K562 (cell line): ENCODE measurements at regions not wholly inside any gene's neighbourhood (a gene's known extent, or its start where the extent isn't known, plus 50 kb on each side); places are given as distances from the start of the nearest gene placed in this dataset.

Source experiments
- ATF7 ChIP-seq: fragments of 450-650 bp; IDR thresholded peaks from 2 replicates; pipeline ENCODE4 v1.7.1; 2014; ENCODE audit warnings: mild to moderate bottlenecking, moderate library complexity
- BRD9 ChIP-seq: fragments of 450-650 bp; IDR thresholded peaks from 2 replicates; pipeline ENCODE4 v1.6.1; 2018; ENCODE audit warnings: low read depth; ENCODE audit not compliant: partially characterized antibody
- CBFA2T2 ChIP-seq: fragments of 450-650 bp; conservative IDR thresholded peaks from 2 replicates; pipeline ENCODE4 v1.6.1; 2017; ENCODE audit warnings: mild to moderate bottlenecking
- CBX2 ChIP-seq: fragments of 200-600 bp; sonication (generic); IDR thresholded peaks from one replicate; pipeline ENCODE4 v1.6.1; 2012; ENCODE audit warnings: mild to moderate bottlenecking, low read length, inconsistent platforms; ENCODE audit not compliant: insufficient read depth, poor library complexity, severe bottlenecking
- E2F5 ChIP-seq: sonication (generic); formaldehyde crosslinking; IDR thresholded peaks from 2 replicates; pipeline ENCODE4 v1.8.0; 2022; ENCODE audit warnings: mild to moderate bottlenecking, missing genetic modification reagents
- EP300 ChIP-seq: IDR thresholded peaks from 2 replicates; pipeline ENCODE4 v1.6.1; 2012; ENCODE audit warnings: low read length, improper control_type of control experiment
- GATAD2B ChIP-seq: fragments of 450-650 bp; IDR thresholded peaks from 2 replicates; pipeline ENCODE4 v1.6.1; 2017; ENCODE audit warnings: mild to moderate bottlenecking, borderline replicate concordance
- GMEB1 ChIP-seq: fragments of 250-450 bp; sonication (Bioruptor Pico); IDR thresholded peaks from 2 replicates; pipeline ENCODE4 v1.4.0; 2020; ENCODE audit warnings: mild to moderate bottlenecking
- MAZ ChIP-seq, 2 experiments: fragments of 450-650 bp in 1 of 2; sonication (generic) in 1 of 2; formaldehyde crosslinking; IDR thresholded peaks in 1 of 2; conservative IDR thresholded peaks in 1 of 2; 2 replicates each; pipeline versions ENCODE4 v1.4.0 to v1.5.0; 2020; ENCODE audit warnings: mild to moderate bottlenecking in 1 of 2, missing genetic modification reagents in 1 of 2
- MTA2 ChIP-seq: fragments of 450-650 bp; IDR thresholded peaks from 2 replicates; pipeline ENCODE4 v1.6.1; 2016; ENCODE audit warnings: low read depth
- MYC ChIP-seq, 2 experiments: fragments of 250-450 bp in 1 of 2; sonication (Bioruptor Pico) in 1 of 2; IDR thresholded peaks; 2 replicates each; pipeline versions ENCODE4 v1.5.1 to v1.6.1; 2012 to 2021; ENCODE audit warnings: low read depth in 2 of 2, borderline replicate concordance in 1 of 2, improper control_type of control experiment in 1 of 2, low read length in 1 of 2, mild to moderate bottlenecking in 1 of 2, moderate library complexity in 1 of 2
- NR4A1 ChIP-seq, 2 experiments: fragments of 250-450 bp in 1 of 2; fragments of 450-650 bp in 1 of 2; sonication (Bioruptor Pico) in 1 of 2; IDR thresholded peaks; 2 replicates each; pipeline versions ENCODE4 v1.4.0 to v1.6.1; 2016 to 2020; ENCODE audit warnings: mild to moderate bottlenecking in 2 of 2, missing compliant biosample characterization in 1 of 2, missing genetic modification characterization in 1 of 2, moderate library complexity in 1 of 2
- NRF1 ChIP-seq, 2 experiments: fragments of 450-650 bp; IDR thresholded peaks in 1 of 2; conservative IDR thresholded peaks in 1 of 2; 2 replicates each; pipeline ENCODE4 v1.6.1; 2014; ENCODE audit warnings: mild to moderate bottlenecking in 2 of 2
- RFX5 ChIP-seq: IDR thresholded peaks from 2 replicates; pipeline ENCODE4 v1.6.1; 2011; ENCODE audit warnings: low read depth, mild to moderate bottlenecking, improper control_type of control experiment, low read length
- TARDBP ChIP-seq: fragments of 450-650 bp; IDR thresholded peaks from 2 replicates; pipeline ENCODE4 v1.6.1; 2016
- TOE1 ChIP-seq, 2 experiments: fragments of 450-650 bp in 1 of 2; sonication (generic) in 1 of 2; formaldehyde crosslinking in 1 of 2; IDR thresholded peaks; 2 replicates each; pipeline versions ENCODE4 v1.7.1 to v1.8.0; 2016 to 2022; ENCODE audit warnings: borderline replicate concordance in 2 of 2, mild to moderate bottlenecking in 2 of 2, antibody characterized with exemption in 1 of 2, inconsistent platforms in 1 of 2, low read depth in 1 of 2, missing genetic modification reagents in 1 of 2, moderate library complexity in 1 of 2
- VEZF1 ChIP-seq: fragments of 200-800 bp; sonication (Bioruptor generic); IDR thresholded peaks from 2 replicates; pipeline ENCODE4 v1.6.1; 2017; ENCODE audit warnings: missing genetic modification characterization, missing compliant biosample characterization
- ZNF174 ChIP-seq: fragments of 250-450 bp; sonication (Bioruptor Pico); IDR thresholded peaks from 2 replicates; pipeline ENCODE4 v1.4.0; 2020; ENCODE audit warnings: mild to moderate bottlenecking
- ZNF316 ChIP-seq: fragments of 450-650 bp; IDR thresholded peaks from 2 replicates; pipeline ENCODE4 v1.6.1; 2016
- ZNF41 ChIP-seq: fragments of 250-450 bp; sonication (Bioruptor Pico); conservative IDR thresholded peaks from 2 replicates; pipeline ENCODE4 v1.4.0; 2020; ENCODE audit warnings: mild to moderate bottlenecking
- ZNF740 ChIP-seq, 3 experiments: fragments of 200-800 bp in 1 of 3; sonication (Bioruptor generic) in 1 of 3; sonication (generic) in 1 of 3; formaldehyde crosslinking in 1 of 3; IDR thresholded peaks; 2 replicates each; pipeline versions ENCODE4 v1.6.1 to v1.8.0; 2016 to 2022; ENCODE audit warnings: mild to moderate bottlenecking in 2 of 3, missing compliant biosample characterization in 2 of 3, missing genetic modification characterization in 2 of 3, missing genetic modification reagents in 1 of 3

GRCh38 chr12:112716099-112717093 is 75.2 kb upstream of the RPH3A start (continued):
- TF ChIP-seq GMEB1 (CRISPR knock-in tag) (peak; percentile 64), BRD9 (no peak), E2F5 (CRISPR knock-in tag) (no peak), TARDBP (no peak), NRF1 (conservative IDR thresholded peaks at IDR 0.05 in 1 of 2, IDR thresholded peaks at IDR 0.05 in 1 of 2) (no peak), MAZ (CRISPR knock-in tag; conservative IDR thresholded peaks at IDR 0.05 in 1 of 2, IDR thresholded peaks at IDR 0.05 in 1 of 2) (no peak), ZNF740 (CRISPR knock-in tag; IDR thresholded peaks at IDR 0.05) (no peak), ZNF740 (tag; IDR thresholded peaks at IDR 0.05) (peak in 1 of 2 experiments; percentile 89; a peak in 2 of 4 replicates), ATF7 (no peak), CBX2 (no peak), GATAD2B (no peak), RFX5 (no peak), VEZF1 (CRISPR knock-in tag) (no peak; the same call in 1 of the 2 replicates), MTA2 (no peak), EP300 (no peak), ZNF174 (CRISPR knock-in tag) (no peak), ZNF316 (no peak), MYC (IDR thresholded peaks at IDR 0.05; ENCODE audit: low read depth, low read length) (no peak), MYC (CRISPR knock-in tag; IDR thresholded peaks at IDR 0.05; ENCODE audit: borderline replicate concordance, low read depth) (no peak), CBFA2T2 (peak; percentile 43), ZNF41 (CRISPR knock-in tag) (peak; percentile 86), TOE1 (IDR thresholded peaks at IDR 0.05; ENCODE audit: borderline replicate concordance) (no peak), TOE1 (CRISPR knock-in tag; IDR thresholded peaks at IDR 0.05; ENCODE audit: borderline replicate concordance, low read depth) (no peak), NR4A1 (CRISPR knock-in tag; IDR thresholded peaks at IDR 0.05) (no peak), NR4A1 (tag; IDR thresholded peaks at IDR 0.05) (peak; percentile 97)
